C4-2B (cell line): ENCODE measurements at regions not wholly inside any gene's neighbourhood (a gene's known extent, or its start where the extent isn't known, plus 50 kb on each side); places are given as distances from the start of the nearest gene placed in this dataset.

Experiments used
- ZFX ChIP-seq: fragments of 450-650 bp; IDR thresholded peaks from 2 replicates; pipeline ENCODE4 v1.6.1; 2017
- TF ChIP-seq, protein P1 (sequence below): fragments of 450-650 bp; conservative IDR thresholded peaks from 2 replicates; pipeline ENCODE4 v1.5.1; 2017; ENCODE audit warnings: mild to moderate bottlenecking

DNA sequence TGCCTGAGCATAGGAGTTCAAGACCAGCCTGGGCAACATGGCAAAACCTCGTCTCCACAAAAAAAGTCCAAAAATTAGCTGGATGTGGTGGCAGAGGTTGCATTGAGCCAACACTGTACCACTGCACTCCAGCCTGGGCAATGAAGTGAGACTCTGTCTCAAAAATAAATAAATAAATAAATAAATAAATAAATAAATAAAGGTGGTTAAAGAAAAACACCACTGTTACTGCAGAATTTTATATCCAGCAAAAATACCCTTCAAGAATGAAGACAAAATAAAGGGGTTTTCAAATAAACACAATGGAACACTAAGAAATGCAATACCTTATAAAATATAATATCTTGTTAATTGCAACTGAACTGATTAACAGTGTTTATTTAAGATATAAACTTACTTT lies 150.2 kb upstream of the TBCA start:
- TF ChIP-seq, protein P1, sequence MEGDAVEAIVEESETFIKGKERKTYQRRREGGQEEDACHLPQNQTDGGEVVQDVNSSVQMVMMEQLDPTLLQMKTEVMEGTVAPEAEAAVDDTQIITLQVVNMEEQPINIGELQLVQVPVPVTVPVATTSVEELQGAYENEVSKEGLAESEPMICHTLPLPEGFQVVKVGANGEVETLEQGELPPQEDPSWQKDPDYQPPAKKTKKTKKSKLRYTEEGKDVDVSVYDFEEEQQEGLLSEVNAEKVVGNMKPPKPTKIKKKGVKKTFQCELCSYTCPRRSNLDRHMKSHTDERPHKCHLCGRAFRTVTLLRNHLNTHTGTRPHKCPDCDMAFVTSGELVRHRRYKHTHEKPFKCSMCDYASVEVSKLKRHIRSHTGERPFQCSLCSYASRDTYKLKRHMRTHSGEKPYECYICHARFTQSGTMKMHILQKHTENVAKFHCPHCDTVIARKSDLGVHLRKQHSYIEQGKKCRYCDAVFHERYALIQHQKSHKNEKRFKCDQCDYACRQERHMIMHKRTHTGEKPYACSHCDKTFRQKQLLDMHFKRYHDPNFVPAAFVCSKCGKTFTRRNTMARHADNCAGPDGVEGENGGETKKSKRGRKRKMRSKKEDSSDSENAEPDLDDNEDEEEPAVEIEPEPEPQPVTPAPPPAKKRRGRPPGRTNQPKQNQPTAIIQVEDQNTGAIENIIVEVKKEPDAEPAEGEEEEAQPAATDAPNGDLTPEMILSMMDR = no peak
- TF ChIP-seq ZFX = no peak
